HG03060 (cell line): ENCODE measurements at regions not wholly inside any gene's neighbourhood (a gene's known extent, or its start where the extent isn't known, plus 50 kb on each side); places are given as distances from the start of the nearest gene placed in this dataset.

Source experiments
- ATAC-seq: cut with Tn5 transposase; IDR thresholded peaks from one replicate; pipeline ENCODE4 v1.9.1; 2021; ENCODE audit warnings: low read depth, moderate number of reproducible peaks; ENCODE audit not compliant: unreplicated experiment

- ATAC-seq: no peak
These were observed 274.3 kb upstream of the MMS22L start for GRCh38 chr6:97557355-97557754.

GRCh38 chr6:97563529-97563928 lies 280.5 kb upstream of the MMS22L start:
- no peak for ATAC-seq

- no peak for ATAC-seq
These were observed 289.9 kb upstream of the MMS22L start for GRCh38 chr6:97572943-97573342.

GRCh38 chr6:97586344-97586743 lies 303.3 kb upstream of the MMS22L start:
- ATAC-seq: no peak

- no peak for ATAC-seq
These were observed 308.9 kb upstream of the MMS22L start for GRCh38 chr6:97591955-97592354.

GRCh38 chr6:97594844-97595243 lies 311.8 kb upstream of the MMS22L start:
- no peak for ATAC-seq

GRCh38 chr6:97621111-97621510 lies 338.1 kb upstream of the MMS22L start:
- no peak for ATAC-seq

- no peak for ATAC-seq
These were observed 343.8 kb upstream of the MMS22L start for GRCh38 chr6:97626671-97627441.

- ATAC-seq: no peak
These were observed 346.2 kb upstream of the MMS22L start for GRCh38 chr6:97629180-97629579.

- ATAC-seq: no peak
These were observed 347.6 kb upstream of the MMS22L start for GRCh38 chr6:97630604-97631003.

- no peak for ATAC-seq
These were observed 349.3 kb upstream of the MMS22L start for GRCh38 chr6:97632341-97632740.

GRCh38 chr6:97639702-97640101 lies 356.7 kb upstream of the MMS22L start:
- ATAC-seq: no peak

GRCh38 chr6:97644353-97644752 lies 361.3 kb upstream of the MMS22L start:
- no peak for ATAC-seq

- ATAC-seq: no peak
These were observed 362.7 kb upstream of the MMS22L start for GRCh38 chr6:97645757-97646156.

- ATAC-seq: no peak
These were observed 370.1 kb upstream of the MMS22L start for GRCh38 chr6:97653076-97653475.

GRCh38 chr6:97653517-97653916 lies 370.5 kb upstream of the MMS22L start:
- ATAC-seq: no peak

GRCh38 chr6:97654674-97655073 lies 371.7 kb upstream of the MMS22L start:
- no peak for ATAC-seq

- ATAC-seq: no peak
These were observed 373.2 kb upstream of the MMS22L start for GRCh38 chr6:97656236-97656635.

GRCh38 chr6:97656706-97657350 lies 373.8 kb upstream of the MMS22L start:
- ATAC-seq: no peak

GRCh38 chr6:97658090-97658489 lies 375.1 kb upstream of the MMS22L start:
- ATAC-seq: no peak

- no peak for ATAC-seq
These were observed 380.2 kb upstream of the MMS22L start for GRCh38 chr6:97663252-97663651.

GRCh38 chr6:97665446-97665845 lies 382.4 kb upstream of the MMS22L start:
- ATAC-seq: no peak
